OCI-LY7 (cell line): ENCODE measurements at regions not wholly inside any gene's neighbourhood (a gene's known extent, or its start where the extent isn't known, plus 50 kb on each side); places are given as distances from the start of the nearest gene placed in this dataset.

ENCODE experiments used
- CTCF ChIP-seq: fragments of 200-600 bp; sonication (generic); conservative IDR thresholded peaks from 2 replicates; pipeline ENCODE4 v1.5.1; 2014; ENCODE audit warnings: mild to moderate bottlenecking, antibody characterized with exemption, low read length, moderate library complexity, mixed read lengths
- EZH2phosphoT487 ChIP-seq: fragments of 200-600 bp; sonication (generic); IDR thresholded peaks from 2 replicates; pipeline ENCODE4 v1.6.1; 2018; ENCODE audit warnings: low read depth, borderline replicate concordance, mild to moderate bottlenecking, mixed run types, antibody characterized with exemption, low read length, moderate library complexity, mixed read lengths

GRCh38 chr4:177638871-177639270, 196.6 kb upstream of the AGA start:
- TF ChIP-seq CTCF: no peak
- no peak for TF ChIP-seq EZH2phosphoT487
